GM21526 (cell line): ENCODE measurements at regions not wholly inside any gene's neighbourhood (a gene's known extent, or its start where the extent isn't known, plus 50 kb on each side); places are given as distances from the start of the nearest gene placed in this dataset.

Source experiments
- ATAC-seq: cut with Tn5 transposase; IDR thresholded peaks from one replicate; pipeline ENCODE4 v1.9.1; 2021; ENCODE audit warnings: moderate library complexity; ENCODE audit not compliant: unreplicated experiment, low FRiP score

GRCh38 chr5:68762201-68762600, 331.6 kb upstream of the SLC30A5 start:
- ATAC-seq: no peak

GRCh38 chr5:68766952-68767464, 326.8 kb upstream of the SLC30A5 start:
- ATAC-seq: no peak

- no peak for ATAC-seq
Observed at GRCh38 chr5:68770551-68770950, 323.3 kb upstream of the SLC30A5 start.

- ATAC-seq: no peak
Observed at GRCh38 chr5:68771221-68771620, 322.6 kb upstream of the SLC30A5 start.

GRCh38 chr5:68771732-68772131, 322.1 kb upstream of the SLC30A5 start:
- no peak for ATAC-seq

GRCh38 chr5:68776381-68776780, 317.4 kb upstream of the SLC30A5 start:
- no peak for ATAC-seq

GRCh38 chr5:68777135-68777534, 316.7 kb upstream of the SLC30A5 start:
- no peak for ATAC-seq

GRCh38 chr5:68778484-68778883, 315.3 kb upstream of the SLC30A5 start:
- no peak for ATAC-seq

- no peak for ATAC-seq
Observed at GRCh38 chr5:68780299-68780955, 313.4 kb upstream of the SLC30A5 start.

GRCh38 chr5:68793074-68793473, 300.7 kb upstream of the SLC30A5 start:
- no peak for ATAC-seq

GRCh38 chr5:68793993-68794392, 299.8 kb upstream of the SLC30A5 start:
- ATAC-seq: no peak

GRCh38 chr5:68795190-68795589, 298.6 kb upstream of the SLC30A5 start:
- ATAC-seq: no peak

GRCh38 chr5:68798877-68799843, 294.7 kb upstream of the SLC30A5 start:
- no peak for ATAC-seq

- no peak for ATAC-seq
Observed at GRCh38 chr5:68802430-68802829, 291.4 kb upstream of the SLC30A5 start.

GRCh38 chr5:68803881-68804319, 289.9 kb upstream of the SLC30A5 start:
- ATAC-seq: no peak

GRCh38 chr5:68804343-68804742, 289.5 kb upstream of the SLC30A5 start:
- ATAC-seq: no peak

GRCh38 chr5:68805444-68805843, 288.4 kb upstream of the SLC30A5 start:
- ATAC-seq: no peak

GRCh38 chr5:68817632-68818031, 276.2 kb upstream of the SLC30A5 start:
- no peak for ATAC-seq

- no peak for ATAC-seq
Observed at GRCh38 chr5:68818057-68818695, 275.6 kb upstream of the SLC30A5 start.

GRCh38 chr5:68818870-68819269, 274.9 kb upstream of the SLC30A5 start:
- no peak for ATAC-seq

- no peak for ATAC-seq
Observed at GRCh38 chr5:68821056-68821455, 272.8 kb upstream of the SLC30A5 start.
